IMR-90 (cell line): ENCODE measurements at regions not wholly inside any gene's neighbourhood (a gene's known extent, or its start where the extent isn't known, plus 50 kb on each side); places are given as distances from the start of the nearest gene placed in this dataset.

Experiments
- ATAC-seq: fragments of 200-7000 bp; cut with Tn5 transposase; 2 replicates; pipeline ENCODE4 v1.9.1; 2020; ENCODE audit warnings: low read depth, mild to moderate bottlenecking, moderate library complexity
- BruUV-seq: library from RNA; stranded (reverse); fragments of 400-500 nt; replicated peaks from 2 replicates; lab custom pipeline; 2021; lab: Mats Ljungman, UMichigan
- CTCF ChIA-PET: fragments of 300-600 bp; formaldehyde crosslinking; extraction: SDS; loops from one replicate; lab custom pipeline; 2021; ENCODE audit warnings: antibody characterized with exemption; lab: Yijun Ruan, JAX
- POLR2A ChIA-PET: fragments of 300-600 bp; sonication (Branson Sonifier 250); formaldehyde crosslinking; loops from one replicate; lab custom pipeline; 2022; ENCODE audit warnings: antibody characterized with exemption; ENCODE audit not compliant: unreplicated experiment; lab: Charles Lee
- DNase-seq: peaks from one replicate; pipeline ENCODE4 v3.0.0; 2013
- H2AFZ ChIP-seq: replicated peaks from 2 replicates; pipeline ENCODE3; 2013; ENCODE audit warnings: low read length, mild to moderate bottlenecking; ENCODE audit not compliant: poor library complexity
- H2AK5ac ChIP-seq: 2 replicates; pipeline ENCODE4 v1.6.1; 2013; ENCODE audit warnings: low read depth, low read length, inconsistent platforms
- H2AK9ac ChIP-seq: replicated peaks from 2 replicates; pipeline ENCODE3; 2013; ENCODE audit warnings: mild to moderate bottlenecking, low read depth, low read length, moderate library complexity; ENCODE audit not compliant: poor library complexity
- H2BK120ac ChIP-seq: 2 replicates; pipeline ENCODE4 v1.6.1; 2013; ENCODE audit warnings: low read depth, low read length, inconsistent platforms
- H2BK15ac ChIP-seq: 3 replicates; pipeline ENCODE4 v1.6.1; 2013; ENCODE audit warnings: low read depth, low read length, inconsistent platforms
- H2BK20ac ChIP-seq: 2 replicates; pipeline ENCODE4 v1.6.1; 2013; ENCODE audit warnings: low read depth, mild to moderate bottlenecking, inconsistent platforms, low read length, moderate library complexity
- H2BK5ac ChIP-seq: 2 replicates; pipeline ENCODE4 v1.6.1; 2013; ENCODE audit warnings: mild to moderate bottlenecking, low read depth, low read length, inconsistent platforms; ENCODE audit not compliant: poor library complexity, severe bottlenecking
- H3K14ac ChIP-seq: replicated peaks from 2 replicates; pipeline ENCODE4 v1.6.1; 2013; ENCODE audit warnings: low read depth, low read length, inconsistent platforms
- H3K18ac ChIP-seq: 2 replicates; pipeline ENCODE4 v1.6.1; 2013; ENCODE audit warnings: low read depth, low read length, control low read depth
- H3K23ac ChIP-seq: 2 replicates; pipeline ENCODE4 v1.6.1; 2013; ENCODE audit warnings: low read depth, low read length, inconsistent platforms
- H3K27ac ChIP-seq: 2 replicates; pipeline ENCODE4 v1.5.1; 2013; ENCODE audit warnings: mild to moderate bottlenecking, control low read depth, low read length; ENCODE audit not compliant: insufficient read depth
- H3K27me3 ChIP-seq: 2 replicates; pipeline ENCODE4 v1.6.1; 2013; ENCODE audit warnings: low read length; ENCODE audit not compliant: control insufficient read depth, insufficient read depth
- H3K36me3 ChIP-seq: 2 replicates; pipeline ENCODE4 v1.6.1; 2013; ENCODE audit warnings: low read length, mixed read lengths; ENCODE audit not compliant: control insufficient read depth, insufficient read depth
- H3K4ac ChIP-seq: 2 replicates; pipeline ENCODE4 v1.6.1; 2013; ENCODE audit warnings: low read depth, low read length, inconsistent platforms
- H3K4me1 ChIP-seq: 2 replicates; pipeline ENCODE4 v1.6.1; 2013; ENCODE audit warnings: low read length, mixed read lengths; ENCODE audit not compliant: control insufficient read depth, insufficient read depth
- H3K4me2 ChIP-seq: 2 replicates; pipeline ENCODE4 v1.6.1; 2013; ENCODE audit warnings: low read depth, mild to moderate bottlenecking, control low read depth, low read length, moderate library complexity
- H3K4me3 ChIP-seq: 2 replicates; pipeline ENCODE4 v1.5.1; 2013; ENCODE audit warnings: low read depth, mild to moderate bottlenecking, control low read depth, low read length, moderate library complexity; ENCODE audit not compliant: insufficient read depth
- H3K56ac ChIP-seq: 2 replicates; pipeline ENCODE4 v1.6.1; 2013; ENCODE audit warnings: low read length, inconsistent platforms; ENCODE audit not compliant: insufficient read depth; ENCODE audit errors: extremely low read depth
- H3K79me1 ChIP-seq, 2 experiments: 2 replicates each; pipeline ENCODE4 v1.6.1; 2013; ENCODE audit warnings: low read length in 2 of 2, inconsistent platforms in 1 of 2, low read depth in 1 of 2
- H3K9ac ChIP-seq: 2 replicates; pipeline ENCODE4 v1.6.1; 2013; ENCODE audit warnings: low read depth, low read length, control low read depth
- H3K9me1 ChIP-seq: 2 replicates; pipeline ENCODE4 v1.6.1; 2013; ENCODE audit warnings: low read length, inconsistent platforms; ENCODE audit not compliant: insufficient read depth
- H3K9me3 ChIP-seq: 2 replicates; pipeline ENCODE4 v1.6.1; 2013; ENCODE audit warnings: low read length; ENCODE audit not compliant: control insufficient read depth, insufficient read depth
- H4K20me1 ChIP-seq: 2 replicates; pipeline ENCODE4 v1.6.1; 2013; ENCODE audit warnings: low read length, inconsistent platforms; ENCODE audit not compliant: insufficient read depth
- H4K5ac ChIP-seq: 2 replicates; pipeline ENCODE4 v1.6.1; 2013; ENCODE audit warnings: mild to moderate bottlenecking, low read depth, low read length, control low read depth
- H4K8ac ChIP-seq, 2 experiments: 2 replicates each; pipeline ENCODE4 v1.6.1; 2013; ENCODE audit warnings: low read depth in 2 of 2, low read length in 2 of 2, control low read depth in 1 of 2, inconsistent platforms in 1 of 2
- H4K91ac ChIP-seq: 2 replicates; pipeline ENCODE4 v1.6.1; 2013; ENCODE audit warnings: low read depth, low read length, inconsistent platforms; ENCODE audit not compliant: insufficient read depth
- BHLHE40 ChIP-seq: fragments of 150-350 bp; IDR thresholded peaks from 2 replicates; pipeline ENCODE4 v1.6.1; 2016; ENCODE audit warnings: mild to moderate bottlenecking, low read depth, low read length
- CEBPB ChIP-seq: IDR thresholded peaks from 2 replicates; pipeline ENCODE4 v1.6.1; 2012; ENCODE audit warnings: low read depth, low read length, improper control_type of control experiment
- CHD1 ChIP-seq: IDR thresholded peaks from 2 replicates; pipeline ENCODE4 v1.6.1; 2012; ENCODE audit warnings: low read depth, low read length, improper control_type of control experiment
- FOS ChIP-seq: fragments of 150-350 bp; IDR thresholded peaks from 2 replicates; pipeline ENCODE4 v1.6.1; 2016; ENCODE audit warnings: low read depth, low read length
- MAFK ChIP-seq: IDR thresholded peaks from 2 replicates; pipeline ENCODE4 v1.6.1; 2012; ENCODE audit warnings: low read depth, low read length, improper control_type of control experiment
- MAZ ChIP-seq: IDR thresholded peaks from 2 replicates; pipeline ENCODE4 v1.6.1; 2012; ENCODE audit warnings: low read depth, mild to moderate bottlenecking, low read length, improper control_type of control experiment, moderate library complexity, borderline replicate concordance
- MXI1 ChIP-seq: IDR thresholded peaks from 2 replicates; pipeline ENCODE4 v1.6.1; 2012; ENCODE audit warnings: low read depth, mild to moderate bottlenecking, low read length, moderate library complexity, borderline replicate concordance
- NFE2L2 ChIP-seq: fragments of 150-350 bp; IDR thresholded peaks from 2 replicates; pipeline ENCODE4 v1.6.1; 2016; ENCODE audit warnings: low read depth, mild to moderate bottlenecking, low read length
- POLR2A ChIP-seq: IDR thresholded peaks from 2 replicates; pipeline ENCODE4 v1.6.1; 2012; ENCODE audit warnings: mild to moderate bottlenecking, low read depth, low read length
- RCOR1 ChIP-seq: IDR thresholded peaks from 2 replicates; pipeline ENCODE4 v1.6.1; 2012; ENCODE audit warnings: mild to moderate bottlenecking, low read length, improper control_type of control experiment; ENCODE audit not compliant: insufficient replicate concordance
- SMC3 ChIP-seq: fragments of 150-350 bp; IDR thresholded peaks from 2 replicates; pipeline ENCODE4 v1.6.1; 2016; ENCODE audit warnings: low read depth, mild to moderate bottlenecking, antibody characterized with exemption, low read length, moderate library complexity
- WGBS, 2 experiments: methylation state at CpG; one replicate each; pipeline versions ENCODE4 v1.1.5 to v1.1.7; 2013; ENCODE audit warnings: missing lambda C conversion rate in 2 of 2; ENCODE audit not compliant: insufficient read length in 1 of 2; ENCODE audit errors: extremely low coverage in 2 of 2; 5-methylcytosine and 5-hydroxymethylcytosine counted together
- dilution Hi-C: fragments of 300-500 bp; cut with HindIII; formaldehyde crosslinking; loops from one replicate; pipeline ENCODE4 v1.14.3; 2018; ENCODE audit warnings: low sequenced_read_pairs; ENCODE audit not compliant: unreplicated experiment
- in situ Hi-C: fragments of 300-500 bp; cut with MboI; formaldehyde crosslinking; loops from 3 replicates; pipeline ENCODE4 v1.14.3; 2019; ENCODE audit warnings: low sequenced_read_pairs, inconsistent platforms, mixed read lengths
- intact Hi-C: fragments of 100-400 bp; cut with micrococcal nuclease; formaldehyde crosslinking; loops from 2 replicates; pipeline ENCODE4 v1.10.0; 2022
- TF ChIP-seq, protein P1 (sequence below): fragments of 150-350 bp; IDR thresholded peaks from 2 replicates; pipeline ENCODE4 v1.6.1; 2017; ENCODE audit warnings: mild to moderate bottlenecking, antibody characterized with exemption, low read length, low read depth
- TF ChIP-seq, protein P2 (sequence below): conservative IDR thresholded peaks from 2 replicates; pipeline ENCODE4 v1.5.1; 2012; ENCODE audit warnings: mild to moderate bottlenecking, low read depth, low read length, improper control_type of control experiment

DNA sequence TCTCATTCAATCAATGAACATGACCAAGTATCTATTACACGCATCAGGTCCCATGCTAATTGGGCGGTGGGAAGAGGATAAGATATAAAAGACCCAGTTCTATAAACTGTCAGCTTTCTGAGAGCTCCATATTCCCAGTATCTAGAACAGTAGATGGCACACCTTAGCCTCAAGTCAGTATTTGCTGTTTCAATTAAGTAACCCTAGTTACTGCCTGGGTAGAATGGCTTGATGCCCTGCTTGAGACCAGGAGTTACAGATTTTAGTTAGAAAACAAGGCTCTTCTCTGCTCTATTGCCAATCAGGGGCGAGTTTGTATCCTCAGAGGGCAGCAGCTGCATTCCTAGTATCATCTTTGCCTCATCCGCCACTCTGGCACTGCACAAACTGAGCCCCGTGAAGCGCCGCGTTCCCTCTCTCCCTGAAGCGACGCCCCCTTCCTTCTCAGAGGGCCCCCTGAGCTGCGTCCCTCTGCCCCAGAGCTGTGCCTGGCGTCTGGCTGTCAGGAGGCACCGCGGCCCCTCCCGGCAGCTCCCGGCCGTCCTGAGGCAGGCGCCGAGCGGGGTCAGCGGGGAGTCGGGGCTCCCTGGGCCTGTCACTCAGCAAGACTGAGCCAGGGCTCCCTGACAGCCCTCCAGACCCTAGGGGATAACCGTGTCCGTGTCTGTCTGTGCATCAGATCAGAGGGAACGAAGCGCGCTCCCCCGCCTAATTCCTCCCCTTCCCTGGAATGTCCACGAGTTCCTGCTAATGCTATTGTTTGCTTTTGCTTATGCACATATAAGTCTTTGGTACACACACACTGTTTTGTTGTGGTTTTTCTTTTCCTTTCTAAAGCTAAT, 212.4 kb upstream of the TTC29 start:
- Histone ChIP-seq H2BK120ac (peak overlapping the region; percentile 81), H2BK5ac (peak overlapping the region; percentile 11), H3K27ac (peak overlapping the region; percentile 37), H3K4ac (peak overlapping the region; percentile 48), H4K5ac (peak overlapping the region; percentile 95), H2BK15ac (peak overlapping the region; percentile 31; the same call in 1 of the 3 replicates), H3K56ac (no peak overlapping the region), H3K4me2 (peak overlapping the region; percentile 98), H2AFZ (peak overlapping the region; percentile 90), H3K4me3 (peak overlapping the region; percentile 74), H4K91ac (peak overlapping the region; percentile 65), H2AK9ac (peak overlapping the region; percentile 57), H3K36me3 (no peaks in the 10 kb centered on the region), H3K4me1 (0 out of 2 replicates have a peak, but pooled peaks cover 2% of the 10 kb centered on the region), H3K79me1 (no peaks in the 10 kb centered on the region), H2AK5ac (0 out of 2 replicates have a peak overlapping the region, but pooled peaks have one; percentile 25), H3K9ac (peak overlapping the region; percentile 91), H3K23ac (peak overlapping the region; percentile 65), H3K9me1 (no peaks in the 10 kb centered on the region), H3K9me3 (no peaks in the 10 kb centered on the region), H3K27me3 (no peaks in the 10 kb centered on the region), H4K20me1 (no peaks in the 10 kb centered on the region), H2BK20ac (peak overlapping the region; percentile 73), H4K8ac (peak overlapping the region in 1 of 2 experiments; percentile 54; a peak in 2 of 4 replicates), H3K18ac (peak overlapping the region; percentile 56), H3K14ac (peak overlapping the region; percentile 72)
- 0% methylated on average over 4 of the region's 29 CpGs; no CpG with 5 or more reads in 1 of the 2 experiments for WGBS, 2 experiments
- peak; percentile 20 for DNase-seq
- ATAC-seq, result peak; percentile 75
- BruUV-seq, result no TSS peak
- intact Hi-C loops, result loop anchor here (5.0 kb wide), 1 partner anchor 709 kb away; no protein-coding TSS in a partner anchor
- dilution Hi-C loops, result no loop called here
- POLR2A ChIA-PET, result interaction anchor here (0.5 kb wide), 1 partner anchor 40 kb away, joined by 3 read pairs; no protein-coding TSS in a partner anchor
- in situ Hi-C loops, result loop anchor here (5.0 kb wide), 1 partner anchor 434 kb away; no protein-coding TSS in a partner anchor
- CTCF ChIA-PET, result interaction anchor here (1.0 kb wide), 1 partner anchor 15 kb away, joined by 3 read pairs; no protein-coding TSS in a partner anchor
- TF ChIP-seq POLR2A (no peak), RCOR1 (no peak), MXI1 (no peak), CHD1 (no peak), NFE2L2 (no peak), MAFK (no peak), BHLHE40 (no peak), MAZ (no peak), FOS (no peak), CEBPB (no peak), SMC3 (no peak)
- TF ChIP-seq, protein P1, sequence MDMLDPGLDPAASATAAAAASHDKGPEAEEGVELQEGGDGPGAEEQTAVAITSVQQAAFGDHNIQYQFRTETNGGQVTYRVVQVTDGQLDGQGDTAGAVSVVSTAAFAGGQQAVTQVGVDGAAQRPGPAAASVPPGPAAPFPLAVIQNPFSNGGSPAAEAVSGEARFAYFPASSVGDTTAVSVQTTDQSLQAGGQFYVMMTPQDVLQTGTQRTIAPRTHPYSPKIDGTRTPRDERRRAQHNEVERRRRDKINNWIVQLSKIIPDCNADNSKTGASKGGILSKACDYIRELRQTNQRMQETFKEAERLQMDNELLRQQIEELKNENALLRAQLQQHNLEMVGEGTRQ, result no peak
- TF ChIP-seq, protein P2, sequence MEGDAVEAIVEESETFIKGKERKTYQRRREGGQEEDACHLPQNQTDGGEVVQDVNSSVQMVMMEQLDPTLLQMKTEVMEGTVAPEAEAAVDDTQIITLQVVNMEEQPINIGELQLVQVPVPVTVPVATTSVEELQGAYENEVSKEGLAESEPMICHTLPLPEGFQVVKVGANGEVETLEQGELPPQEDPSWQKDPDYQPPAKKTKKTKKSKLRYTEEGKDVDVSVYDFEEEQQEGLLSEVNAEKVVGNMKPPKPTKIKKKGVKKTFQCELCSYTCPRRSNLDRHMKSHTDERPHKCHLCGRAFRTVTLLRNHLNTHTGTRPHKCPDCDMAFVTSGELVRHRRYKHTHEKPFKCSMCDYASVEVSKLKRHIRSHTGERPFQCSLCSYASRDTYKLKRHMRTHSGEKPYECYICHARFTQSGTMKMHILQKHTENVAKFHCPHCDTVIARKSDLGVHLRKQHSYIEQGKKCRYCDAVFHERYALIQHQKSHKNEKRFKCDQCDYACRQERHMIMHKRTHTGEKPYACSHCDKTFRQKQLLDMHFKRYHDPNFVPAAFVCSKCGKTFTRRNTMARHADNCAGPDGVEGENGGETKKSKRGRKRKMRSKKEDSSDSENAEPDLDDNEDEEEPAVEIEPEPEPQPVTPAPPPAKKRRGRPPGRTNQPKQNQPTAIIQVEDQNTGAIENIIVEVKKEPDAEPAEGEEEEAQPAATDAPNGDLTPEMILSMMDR, result no peak
